ENCODE measurements at regions not wholly inside any gene's neighbourhood (a gene's known extent, or its start where the extent isn't known, plus 50 kb on each side); places are given as distances from the start of the nearest gene placed in this dataset.
"Not testable (repeated sequence)": the region's sequence is repeated elsewhere in the genome, so short reads cannot be mapped to it uniquely, and the experiment has no call there.

DNA sequence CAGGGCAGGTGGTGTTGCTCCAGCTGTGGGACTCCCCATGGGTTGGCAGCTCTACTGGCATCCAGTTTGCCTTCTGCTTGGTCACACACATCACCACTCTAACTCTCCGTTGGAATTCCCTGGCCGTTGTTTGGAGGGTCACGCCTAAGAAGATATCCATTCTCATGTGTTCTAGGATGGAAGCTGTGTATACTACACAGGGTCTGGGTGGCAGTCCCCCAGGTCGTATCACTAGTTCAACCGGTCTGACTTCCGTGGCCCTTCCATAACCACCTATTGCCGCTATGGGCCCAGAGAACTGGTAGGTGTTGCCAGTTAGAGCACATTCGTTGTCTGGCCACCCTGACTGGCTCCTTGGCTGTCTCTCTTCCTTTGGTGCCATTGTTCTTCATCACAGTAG, 456.3 kb downstream of the TMEM121 start:
- intact Hi-C loops (cut with DNase I) = no loop called here

DNA sequence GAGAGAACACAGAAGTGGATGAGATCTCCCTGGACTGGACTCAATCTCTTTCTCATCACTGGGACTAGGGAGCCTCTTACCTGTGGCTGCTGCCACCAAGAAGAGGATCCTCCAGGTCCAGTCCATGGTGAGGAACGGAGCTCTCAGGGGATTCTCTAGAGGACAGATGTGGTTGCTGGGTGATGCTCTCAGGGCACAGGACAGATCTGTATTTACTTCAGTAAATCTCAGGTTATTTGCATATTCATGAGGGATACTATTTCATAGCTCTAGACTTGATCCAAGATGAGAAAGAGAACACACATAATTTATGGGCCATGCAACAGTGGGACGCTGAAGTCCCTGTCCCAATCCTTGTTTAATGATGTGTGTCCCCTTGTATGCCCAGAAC, 460.5 kb downstream of the TMEM121 start:
- no peaks in the 10 kb centered on the region for H3K36me3 ChIP-seq
- H3K27me3 ChIP-seq = no peaks in the 10 kb centered on the region
- no peak overlapping the region for H3K27ac ChIP-seq
- H3K4me1 ChIP-seq = no peaks in the 10 kb centered on the region
- ATAC-seq (no peak), DNase-seq (no peak)
- TF ChIP-seq, protein P1, sequence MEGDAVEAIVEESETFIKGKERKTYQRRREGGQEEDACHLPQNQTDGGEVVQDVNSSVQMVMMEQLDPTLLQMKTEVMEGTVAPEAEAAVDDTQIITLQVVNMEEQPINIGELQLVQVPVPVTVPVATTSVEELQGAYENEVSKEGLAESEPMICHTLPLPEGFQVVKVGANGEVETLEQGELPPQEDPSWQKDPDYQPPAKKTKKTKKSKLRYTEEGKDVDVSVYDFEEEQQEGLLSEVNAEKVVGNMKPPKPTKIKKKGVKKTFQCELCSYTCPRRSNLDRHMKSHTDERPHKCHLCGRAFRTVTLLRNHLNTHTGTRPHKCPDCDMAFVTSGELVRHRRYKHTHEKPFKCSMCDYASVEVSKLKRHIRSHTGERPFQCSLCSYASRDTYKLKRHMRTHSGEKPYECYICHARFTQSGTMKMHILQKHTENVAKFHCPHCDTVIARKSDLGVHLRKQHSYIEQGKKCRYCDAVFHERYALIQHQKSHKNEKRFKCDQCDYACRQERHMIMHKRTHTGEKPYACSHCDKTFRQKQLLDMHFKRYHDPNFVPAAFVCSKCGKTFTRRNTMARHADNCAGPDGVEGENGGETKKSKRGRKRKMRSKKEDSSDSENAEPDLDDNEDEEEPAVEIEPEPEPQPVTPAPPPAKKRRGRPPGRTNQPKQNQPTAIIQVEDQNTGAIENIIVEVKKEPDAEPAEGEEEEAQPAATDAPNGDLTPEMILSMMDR (IDR thresholded peaks at IDR 0.05) = no peak
- H3K9me3 ChIP-seq = no peaks in the 10 kb centered on the region
- no peak overlapping the region for H3K4me3 ChIP-seq
- intact Hi-C loops (cut with DNase I) = no loop called here

More for the DNA sequence above, 456.3 kb downstream of the TMEM121 start:
- Histone ChIP-seq H3K9me3 (no peaks in the 10 kb centered on the region), H3K4me3 (no peak overlapping the region), H3K4me1 (no peaks in the 10 kb centered on the region), H3K36me3 (no peaks in the 10 kb centered on the region), H3K27me3 (no peaks in the 10 kb centered on the region), H3K27ac (no peak overlapping the region)
- TF ChIP-seq, protein P1 (IDR thresholded peaks at IDR 0.05) = no peak
- DNase-seq = no peak
- no peak for ATAC-seq

- Histone ChIP-seq H3K36me3 (no peaks in the 10 kb centered on the region), H3K4me1 (no peaks in the 10 kb centered on the region), H3K27me3 (no peaks in the 10 kb centered on the region), H3K4me3 (no peak overlapping the region), H3K27ac (no peak overlapping the region), H3K9me3 (no peaks in the 10 kb centered on the region)
- intact Hi-C loops (cut with DNase I) = no loop called here
- TF ChIP-seq, protein P1 (IDR thresholded peaks at IDR 0.05) = no peak
- ATAC-seq (no peak), DNase-seq (no peak)
These were observed 461.2 kb downstream of the TMEM121 start for GRCh38 chr14:105987563-105987962.

DNA sequence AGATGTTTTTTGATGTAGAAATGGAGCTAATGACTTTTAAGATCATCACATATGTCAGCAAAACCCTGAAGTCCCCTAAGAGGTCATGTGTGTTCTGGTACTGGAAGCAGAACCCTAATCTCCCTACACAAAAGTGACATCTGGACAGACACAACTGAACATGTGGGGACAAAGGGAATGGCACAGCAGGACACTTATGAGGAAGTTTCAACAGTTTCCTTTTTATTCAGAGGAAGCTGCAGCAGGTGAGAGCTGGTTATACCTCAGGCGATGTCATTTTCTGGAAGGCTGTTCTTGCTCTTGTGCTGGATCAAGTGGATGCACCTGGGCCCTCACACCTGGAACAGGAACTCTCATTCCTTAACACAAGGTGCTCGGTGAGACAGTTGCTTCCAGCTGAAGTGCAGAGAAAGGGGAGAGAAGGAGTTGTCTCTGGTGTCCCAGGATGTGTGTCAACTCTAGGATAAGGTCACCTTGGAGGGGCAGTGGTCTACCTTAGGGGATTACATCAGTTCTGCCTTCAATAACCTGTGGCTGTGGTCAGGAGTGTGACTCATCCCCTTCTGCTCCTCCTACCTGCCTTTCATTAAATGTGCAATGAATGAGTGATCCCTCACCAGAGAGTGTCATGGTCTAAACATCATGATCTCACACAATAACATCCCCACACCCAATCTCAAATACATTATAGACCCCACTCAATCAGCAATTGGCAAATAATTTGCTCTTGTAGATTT, 463.4 kb downstream of the TMEM121 start:
- Histone ChIP-seq H3K36me3 (no peaks in the 10 kb centered on the region), H3K9me3 (no peaks in the 10 kb centered on the region), H3K4me1 (no peaks in the 10 kb centered on the region), H3K27ac (no peak overlapping the region), H3K4me3 (no peak overlapping the region), H3K27me3 (no peaks in the 10 kb centered on the region)
- intact Hi-C loops (cut with DNase I) = no loop called here
- no peak for DNase-seq
- TF ChIP-seq, protein P1 (IDR thresholded peaks at IDR 0.05) = no peak
- ATAC-seq = no peak

DNA sequence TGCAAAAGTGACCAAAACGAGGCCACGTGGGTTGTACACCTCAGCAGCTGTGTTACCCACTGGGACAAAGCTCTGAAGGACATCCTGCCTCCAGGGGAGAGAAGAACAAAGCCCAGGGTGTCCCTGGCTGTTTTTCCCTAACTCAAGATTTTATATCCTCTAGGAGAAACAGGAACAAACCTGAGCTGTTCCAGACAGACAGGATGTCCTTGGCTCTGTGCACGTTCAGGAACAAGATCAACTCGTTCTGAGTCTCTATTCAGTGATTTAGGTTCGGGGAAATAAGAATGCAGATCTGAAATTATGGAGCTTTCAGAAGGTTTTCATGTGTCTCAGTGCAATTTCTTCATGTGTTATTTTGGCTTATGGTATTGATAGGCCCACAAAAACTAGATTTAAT, 465.3 kb downstream of the TMEM121 start:
- ATAC-seq; intact Hi-C loops (cut with DNase I); H3K4me1 ChIP-seq; H3K4me3 ChIP-seq; H3K27ac ChIP-seq; H3K9me3 ChIP-seq; DNase-seq; H3K36me3 ChIP-seq; H3K27me3 ChIP-seq: not testable (repeated sequence)

DNA sequence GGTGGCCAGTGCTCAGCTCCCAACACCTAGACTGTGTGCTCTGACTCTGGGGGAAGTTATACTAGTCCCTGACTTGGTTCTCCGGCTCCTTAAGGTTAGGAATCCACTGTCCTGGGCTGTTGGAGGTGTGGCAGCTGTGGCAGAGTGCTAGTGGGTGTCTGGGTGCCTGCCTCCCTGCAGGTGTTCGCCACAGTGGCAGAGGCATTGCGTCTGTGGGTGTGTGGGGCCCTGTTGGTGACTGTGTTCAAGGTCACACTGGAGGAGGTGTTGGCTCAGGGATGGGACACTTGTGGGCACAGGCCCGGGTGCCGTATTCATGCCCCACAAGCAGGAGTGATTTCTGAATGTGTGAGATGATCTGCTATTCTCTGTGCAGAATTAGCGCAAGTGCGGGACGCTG, 467.4 kb downstream of the TMEM121 start:
- intact Hi-C loops (cut with DNase I) = no loop called here
- no peaks in the 10 kb centered on the region for H3K27me3 ChIP-seq
- ATAC-seq = no peak

DNA sequence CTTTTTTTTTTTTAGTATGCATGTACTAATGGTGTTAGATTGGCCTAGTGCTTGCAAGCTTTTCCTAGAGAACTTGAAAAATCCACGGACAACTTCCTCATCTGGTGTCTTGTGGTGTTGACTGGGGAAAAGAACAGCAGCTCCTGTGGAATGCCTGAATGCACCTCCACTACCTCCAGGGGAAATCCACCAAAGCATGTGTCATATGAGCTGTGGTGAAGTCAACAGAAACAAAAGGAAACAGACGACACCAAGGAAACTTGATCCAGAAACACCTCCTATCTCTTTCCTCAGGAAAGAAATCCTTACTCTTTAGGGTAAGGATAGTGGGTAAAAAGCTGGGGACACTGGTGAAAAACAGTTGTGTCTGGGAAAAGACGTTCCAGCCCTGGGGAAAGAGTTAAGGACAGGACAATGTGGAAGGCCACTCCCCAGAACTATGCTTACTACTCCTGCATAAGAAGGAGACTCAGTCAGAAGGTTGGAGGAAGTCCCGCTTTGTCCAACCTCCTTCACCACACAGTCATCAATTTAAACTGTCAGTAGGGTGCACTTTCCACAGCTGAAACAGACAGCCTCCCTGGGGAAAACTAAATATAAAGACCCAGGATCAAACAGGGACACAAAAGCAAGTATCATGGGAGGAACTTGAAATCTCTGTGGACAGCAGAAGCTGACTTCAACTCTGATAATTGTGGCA, 468.8 kb downstream of the TMEM121 start:
- ATAC-seq; intact Hi-C loops (cut with DNase I); H3K4me1 ChIP-seq; H3K4me3 ChIP-seq; H3K27me3 ChIP-seq; H3K36me3 ChIP-seq; H3K9me3 ChIP-seq; H3K27ac ChIP-seq; DNase-seq: not testable (repeated sequence)

More for the DNA sequence above, 467.4 kb downstream of the TMEM121 start:
- no peaks in the 10 kb centered on the region for H3K36me3 ChIP-seq
- no peaks in the 10 kb centered on the region for H3K4me1 ChIP-seq
- no peak overlapping the region for H3K4me3 ChIP-seq
- no peak overlapping the region for H3K27ac ChIP-seq
- H3K9me3 ChIP-seq = no peaks in the 10 kb centered on the region
- TF ChIP-seq, protein P1 (IDR thresholded peaks at IDR 0.05) = no peak
- DNase-seq = no peak

- DNase-seq; H3K36me3 ChIP-seq; H3K9me3 ChIP-seq; H3K27ac ChIP-seq; intact Hi-C loops (cut with DNase I); H3K4me1 ChIP-seq; ATAC-seq; H3K27me3 ChIP-seq; H3K4me3 ChIP-seq: not testable (repeated sequence)
These were observed 472.2 kb downstream of the TMEM121 start for GRCh38 chr14:105998597-105998996.

All from left lung (tissue), 4 donors.